Ecto neural progenitor cell (in vitro differentiated cells): ENCODE measurements at regions not wholly inside any gene's neighbourhood (a gene's known extent, or its start where the extent isn't known, plus 50 kb on each side); places are given as distances from the start of the nearest gene placed in this dataset.

Experiments
- DNase-seq: peaks from one replicate; pipeline ENCODE4 v3.0.0-alpha.2; 2018; ENCODE audit warnings: low spot score

GRCh38 chr10:118835682-118836326 lies 81.0 kb upstream of the CACUL1 start:
- no peak for DNase-seq

- no peak for DNase-seq
These were observed 83.6 kb upstream of the CACUL1 start for GRCh38 chr10:118838364-118838763.

- DNase-seq: no peak
These were observed 84.6 kb upstream of the CACUL1 start for GRCh38 chr10:118839348-118839747.

GRCh38 chr10:118840071-118840775 lies 85.5 kb upstream of the CACUL1 start:
- no peak for DNase-seq

GRCh38 chr10:118840776-118841468 lies 86.2 kb upstream of the CACUL1 start:
- DNase-seq: no peak

GRCh38 chr10:118841881-118842605 lies 87.3 kb upstream of the CACUL1 start:
- DNase-seq: no peak

GRCh38 chr10:118842843-118843624 lies 88.3 kb upstream of the CACUL1 start:
- DNase-seq: no peak

- DNase-seq: no peak
These were observed 89.0 kb upstream of the CACUL1 start for GRCh38 chr10:118843647-118844265.

GRCh38 chr10:118844731-118845521 lies 90.2 kb upstream of the CACUL1 start:
- DNase-seq: no peak

GRCh38 chr10:118845776-118846175 lies 91.0 kb upstream of the CACUL1 start:
- DNase-seq: no peak

GRCh38 chr10:118850418-118851061 lies 95.8 kb upstream of the CACUL1 start:
- DNase-seq: peak; percentile 78

GRCh38 chr10:118851062-118852035 lies 96.6 kb upstream of the CACUL1 start:
- no peak for DNase-seq

GRCh38 chr10:118853916-118854315 lies 99.1 kb upstream of the CACUL1 start:
- no peak for DNase-seq

GRCh38 chr10:118856106-118856505 lies 101.3 kb upstream of the CACUL1 start:
- no peak for DNase-seq

- no peak for DNase-seq
These were observed 111.4 kb upstream of the CACUL1 start for GRCh38 chr10:118865998-118866693.

GRCh38 chr10:118867768-118868167 lies 113.0 kb upstream of the CACUL1 start:
- no peak for DNase-seq

GRCh38 chr10:118868589-118868988 lies 113.8 kb upstream of the CACUL1 start:
- no peak for DNase-seq
